ENCODE measurements at regions not wholly inside any gene's neighbourhood (a gene's known extent, or its start where the extent isn't known, plus 50 kb on each side); places are given as distances from the start of the nearest gene placed in this dataset.

DNA sequence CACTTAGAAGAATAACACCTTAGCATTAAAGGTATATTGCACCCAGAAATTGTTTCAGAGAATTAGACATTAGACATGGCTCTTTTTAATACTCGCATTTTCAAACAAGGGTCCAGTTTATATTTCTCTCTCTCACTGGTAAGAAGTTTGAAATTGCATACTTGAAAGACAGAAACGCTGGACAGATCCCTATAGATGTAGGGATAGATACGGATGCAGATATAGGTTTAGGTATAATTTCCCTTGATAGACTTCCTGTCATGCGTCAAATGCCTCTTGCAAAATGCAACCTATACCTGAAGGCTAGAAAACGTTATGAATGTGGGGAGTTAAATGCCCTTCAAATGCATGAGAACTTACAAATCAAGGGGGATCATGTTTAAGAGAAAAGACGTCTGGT lies 99.4 kb upstream of the BCL6 start:
- intact Hi-C loops (cut with micrococcal nuclease; ENCODE audit: unreplicated experiment), result no loop called here
- Histone ChIP-seq H3K27ac (ENCODE audit: control insufficient read depth, insufficient read depth) (no peak overlapping the region), H3K4me3 (no peak overlapping the region), H3K9me3 (replicated peaks; ENCODE audit: control insufficient read depth, insufficient read depth, low read length) (no peaks in the 10 kb centered on the region), H3K79me2 (ENCODE audit: control insufficient read depth, insufficient read depth, low read length) (no peaks in the 10 kb centered on the region), H3K4me1 (ENCODE audit: control insufficient read depth, insufficient read depth, low read length) (no peaks in the 10 kb centered on the region), H3K9ac (ENCODE audit: control insufficient read depth, insufficient read depth, low read length) (no peak overlapping the region), H4K20me1 (ENCODE audit: control insufficient read depth, insufficient read depth) (no peaks in the 10 kb centered on the region), H3K4me2 (ENCODE audit: control insufficient read depth, insufficient read depth) (no peak overlapping the region), H2AFZ (ENCODE audit: control insufficient read depth, low read depth, low read length) (no peak overlapping the region), H3K36me3 (ENCODE audit: control insufficient read depth in 2 of 2, insufficient read depth in 2 of 2, low read length in 1 of 2) (no peaks in the 10 kb centered on the region), H3K27me3 (replicated peaks in 1 of 2; ENCODE audit: control insufficient read depth in 2 of 2, insufficient read depth in 2 of 2, low read length in 1 of 2) (peaks cover 0 to 4% of the 10 kb centered on the region in 2 experiments; a peak in 1 of 4 replicates)
- TF ChIP-seq, protein P1, sequence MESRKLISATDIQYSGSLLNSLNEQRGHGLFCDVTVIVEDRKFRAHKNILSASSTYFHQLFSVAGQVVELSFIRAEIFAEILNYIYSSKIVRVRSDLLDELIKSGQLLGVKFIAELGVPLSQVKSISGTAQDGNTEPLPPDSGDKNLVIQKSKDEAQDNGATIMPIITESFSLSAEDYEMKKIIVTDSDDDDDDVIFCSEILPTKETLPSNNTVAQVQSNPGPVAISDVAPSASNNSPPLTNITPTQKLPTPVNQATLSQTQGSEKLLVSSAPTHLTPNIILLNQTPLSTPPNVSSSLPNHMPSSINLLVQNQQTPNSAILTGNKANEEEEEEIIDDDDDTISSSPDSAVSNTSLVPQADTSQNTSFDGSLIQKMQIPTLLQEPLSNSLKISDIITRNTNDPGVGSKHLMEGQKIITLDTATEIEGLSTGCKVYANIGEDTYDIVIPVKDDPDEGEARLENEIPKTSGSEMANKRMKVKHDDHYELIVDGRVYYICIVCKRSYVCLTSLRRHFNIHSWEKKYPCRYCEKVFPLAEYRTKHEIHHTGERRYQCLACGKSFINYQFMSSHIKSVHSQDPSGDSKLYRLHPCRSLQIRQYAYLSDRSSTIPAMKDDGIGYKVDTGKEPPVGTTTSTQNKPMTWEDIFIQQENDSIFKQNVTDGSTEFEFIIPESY (IDR thresholded peaks at IDR 0.05), result no peak
- TF ChIP-seq RB1 (IDR thresholded peaks at IDR 0.05; ENCODE audit: borderline replicate concordance) (no peak), SMAD1 (IDR thresholded peaks at IDR 0.05; ENCODE audit: low read depth, partially characterized antibody) (no peak), IKZF1 (conservative IDR thresholded peaks at IDR 0.05) (no peak), ZNF217 (IDR thresholded peaks at IDR 0.05) (no peak), TARDBP (IDR thresholded peaks at IDR 0.05; ENCODE audit: borderline replicate concordance) (no peak)
- no peak for FAIRE-seq
- ChIA-PET SMC1A (ENCODE audit: uncharacterized antibody, unreplicated experiment) (no interaction called here), POLR2A (no interaction called here), RAD21 (ENCODE audit: unreplicated experiment) (no interaction called here), CTCF (no interaction called here)
- in situ Hi-C loops (cut with MboI), result no loop called here
- 28% methylated on average over 6 of the region's 6 CpGs for WGBS (ENCODE audit: insufficient coverage, insufficient replicate concordance, low lambda C conversion rate, missing lambda C conversion rate)
- BruUV-seq (replicated peaks), result no TSS peak
- ATAC-seq, result no peak
- DNase-seq (ENCODE audit: low read depth, low spot score), result no peak

DNA sequence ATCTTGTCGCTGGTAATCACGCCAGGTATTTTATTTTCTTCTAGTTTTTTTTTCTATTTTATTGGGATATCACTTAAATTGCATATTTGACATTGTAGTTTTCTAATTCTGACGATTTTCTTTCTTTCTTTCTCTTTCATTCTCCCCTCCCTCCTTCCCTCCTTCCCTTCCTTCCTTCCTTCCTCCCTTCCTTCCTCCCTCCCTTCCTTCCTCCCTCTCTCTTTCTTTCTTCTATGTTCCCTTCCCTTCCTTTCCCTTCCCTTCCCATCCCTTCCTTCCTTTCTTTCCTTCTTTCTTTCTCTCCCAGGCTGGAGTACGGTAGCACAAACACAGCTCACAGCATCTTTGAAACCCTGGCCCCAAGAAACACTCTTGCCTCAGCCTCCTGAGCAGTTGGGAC lies 100.6 kb upstream of the BCL6 start:
- ChIA-PET SMC1A (ENCODE audit: uncharacterized antibody, unreplicated experiment) (interaction anchor here (0.7 kb wide), 1 partner anchor 456 kb away, joined by 5 read pairs; no protein-coding TSS in a partner anchor), POLR2A (no interaction called here), CTCF (interaction anchor here (0.6 to 0.8 kb wide), 3 partner anchors 12 to 154 kb away, joined by 3 read pairs; no protein-coding TSS in a partner anchor), RAD21 (ENCODE audit: unreplicated experiment) (no interaction called here)
- ATAC-seq (no peak), DNase-seq (ENCODE audit: low read depth, low spot score) (no peak), FAIRE-seq (no peak)
- no peak overlapping the region for H3K4me2 ChIP-seq (ENCODE audit: control insufficient read depth, insufficient read depth)
- no peak overlapping the region for H3K9ac ChIP-seq (ENCODE audit: control insufficient read depth, insufficient read depth, low read length)
- no peak overlapping the region for H3K27ac ChIP-seq (ENCODE audit: control insufficient read depth, insufficient read depth)
- no peak overlapping the region for H2AFZ ChIP-seq (ENCODE audit: control insufficient read depth, low read depth, low read length)
- no peak for TF ChIP-seq ZNF24 (IDR thresholded peaks at IDR 0.05)
- no peak for TF ChIP-seq MXI1 (IDR thresholded peaks at IDR 0.05; ENCODE audit: low read depth, low read length)
- TF ChIP-seq BHLHE40 (IDR thresholded peaks at IDR 0.05; ENCODE audit: borderline replicate concordance in 1 of 2, low read depth in 2 of 2, low read length in 1 of 2), result no peak
- TF ChIP-seq, protein P2, sequence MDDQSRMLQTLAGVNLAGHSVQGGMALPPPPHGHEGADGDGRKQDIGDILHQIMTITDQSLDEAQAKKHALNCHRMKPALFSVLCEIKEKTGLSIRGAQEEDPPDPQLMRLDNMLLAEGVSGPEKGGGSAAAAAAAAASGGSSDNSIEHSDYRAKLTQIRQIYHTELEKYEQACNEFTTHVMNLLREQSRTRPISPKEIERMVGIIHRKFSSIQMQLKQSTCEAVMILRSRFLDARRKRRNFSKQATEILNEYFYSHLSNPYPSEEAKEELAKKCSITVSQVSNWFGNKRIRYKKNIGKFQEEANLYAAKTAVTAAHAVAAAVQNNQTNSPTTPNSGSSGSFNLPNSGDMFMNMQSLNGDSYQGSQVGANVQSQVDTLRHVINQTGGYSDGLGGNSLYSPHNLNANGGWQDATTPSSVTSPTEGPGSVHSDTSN (IDR thresholded peaks at IDR 0.05; ENCODE audit: insufficient replicate concordance, low read depth, low read length), result no peak
- TF ChIP-seq, protein P3, sequence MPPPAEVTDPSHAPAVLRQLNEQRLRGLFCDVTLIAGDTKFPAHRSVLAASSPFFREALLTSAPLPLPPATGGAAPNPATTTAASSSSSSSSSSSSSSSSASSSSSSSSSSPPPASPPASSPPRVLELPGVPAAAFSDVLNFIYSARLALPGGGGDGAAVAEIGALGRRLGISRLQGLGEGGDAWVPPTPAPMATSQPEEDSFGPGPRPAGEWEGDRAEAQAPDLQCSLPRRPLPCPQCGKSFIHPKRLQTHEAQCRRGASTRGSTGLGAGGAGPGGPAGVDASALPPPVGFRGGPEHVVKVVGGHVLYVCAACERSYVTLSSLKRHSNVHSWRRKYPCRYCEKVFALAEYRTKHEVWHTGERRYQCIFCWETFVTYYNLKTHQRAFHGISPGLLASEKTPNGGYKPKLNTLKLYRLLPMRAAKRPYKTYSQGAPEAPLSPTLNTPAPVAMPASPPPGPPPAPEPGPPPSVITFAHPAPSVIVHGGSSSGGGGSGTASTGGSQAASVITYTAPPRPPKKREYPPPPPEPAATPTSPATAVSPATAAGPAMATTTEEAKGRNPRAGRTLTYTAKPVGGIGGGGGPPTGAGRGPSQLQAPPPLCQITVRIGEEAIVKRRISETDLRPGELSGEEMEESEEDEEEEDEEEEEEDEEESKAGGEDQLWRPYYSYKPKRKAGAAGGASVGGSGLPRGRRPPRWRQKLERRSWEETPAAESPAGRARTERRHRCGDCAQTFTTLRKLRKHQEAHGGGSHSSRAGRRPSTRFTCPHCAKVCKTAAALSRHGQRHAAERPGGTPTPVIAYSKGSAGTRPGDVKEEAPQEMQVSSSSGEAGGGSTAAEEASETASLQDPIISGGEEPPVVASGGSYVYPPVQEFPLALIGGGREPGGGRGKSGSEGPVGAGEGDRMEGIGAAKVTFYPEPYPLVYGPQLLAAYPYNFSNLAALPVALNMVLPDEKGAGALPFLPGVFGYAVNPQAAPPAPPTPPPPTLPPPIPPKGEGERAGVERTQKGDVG (CRISPR knock-in tag; IDR thresholded peaks at IDR 0.05), result no peak
- H3K36me3 ChIP-seq (ENCODE audit: control insufficient read depth in 2 of 2, insufficient read depth in 2 of 2, low read length in 1 of 2), result no peaks in the 10 kb centered on the region
- no peaks in the 10 kb centered on the region for H3K79me2 ChIP-seq (ENCODE audit: control insufficient read depth, insufficient read depth, low read length)
- H4K20me1 ChIP-seq (ENCODE audit: control insufficient read depth, insufficient read depth), result no peaks in the 10 kb centered on the region
- 62% methylated on average over 4 of the region's 4 CpGs for WGBS (ENCODE audit: insufficient coverage, insufficient replicate concordance, low lambda C conversion rate, missing lambda C conversion rate)
- H3K4me3 ChIP-seq, result no peak overlapping the region
- H3K27me3 ChIP-seq (replicated peaks in 1 of 2; ENCODE audit: control insufficient read depth in 2 of 2, insufficient read depth in 2 of 2, low read length in 1 of 2), result peaks cover 0 to 4% of the 10 kb centered on the region in 2 experiments; a peak in 1 of 4 replicates
- BruUV-seq (replicated peaks), result no TSS peak
- H3K4me1 ChIP-seq (ENCODE audit: control insufficient read depth, insufficient read depth, low read length), result no peaks in the 10 kb centered on the region
- no peaks in the 10 kb centered on the region; the same call in 2 of the 3 replicates for H3K9me3 ChIP-seq (replicated peaks; ENCODE audit: control insufficient read depth, insufficient read depth, low read length)
- intact Hi-C loops (cut with micrococcal nuclease; ENCODE audit: unreplicated experiment) (no loop called here), in situ Hi-C loops (cut with MboI) (no loop called here)
